ENCODE measurements at regions not wholly inside any gene's neighbourhood (a gene's known extent, or its start where the extent isn't known, plus 50 kb on each side); places are given as distances from the start of the nearest gene placed in this dataset.

GRCh38 chr4:89586318-89586717 lies 250.6 kb downstream of the SNCA start:
- H3K4me1 ChIP-seq (ENCODE audit: low read length): no peaks in the 10 kb centered on the region
- H3K9me3 ChIP-seq (ENCODE audit: insufficient read depth, low read length): no peaks in the 10 kb centered on the region
- no peak overlapping the region for H3K9ac ChIP-seq (ENCODE audit: low read length)
- no peaks in the 10 kb centered on the region for H3K27me3 ChIP-seq (ENCODE audit: low read depth, low read length)
- no peak overlapping the region for H3K4me3 ChIP-seq (ENCODE audit: low read length)
- H3K79me2 ChIP-seq (ENCODE audit: low read length): no peaks in the 10 kb centered on the region
- no peak overlapping the region for H3K27ac ChIP-seq (ENCODE audit: low read length)
- TF ChIP-seq EZH2phosphoT487 (IDR thresholded peaks at IDR 0.05; ENCODE audit: low read depth) (no peak), CTCF (IDR thresholded peaks at IDR 0.05; ENCODE audit: low read depth, low read length) (no peak)
- H3K4me2 ChIP-seq (ENCODE audit: low read length): no peak overlapping the region
- H4K20me1 ChIP-seq (ENCODE audit: insufficient read depth, low read length): no peaks in the 10 kb centered on the region
- H2AFZ ChIP-seq (ENCODE audit: low read depth, low read length): no peak overlapping the region
- no peaks in the 10 kb centered on the region for H3K36me3 ChIP-seq (replicated peaks; ENCODE audit: low read depth, low read length)

- no peaks in the 10 kb centered on the region for H3K27me3 ChIP-seq (ENCODE audit: low read depth, low read length)
- H3K9me3 ChIP-seq (ENCODE audit: insufficient read depth, low read length): no peaks in the 10 kb centered on the region
- no peak overlapping the region for H2AFZ ChIP-seq (ENCODE audit: low read depth, low read length)
- no peak overlapping the region for H3K27ac ChIP-seq (ENCODE audit: low read length)
- no peak overlapping the region for H3K9ac ChIP-seq (ENCODE audit: low read length)
- no peaks in the 10 kb centered on the region for H3K79me2 ChIP-seq (ENCODE audit: low read length)
- H3K4me2 ChIP-seq (ENCODE audit: low read length): no peak overlapping the region
- H3K4me1 ChIP-seq (ENCODE audit: low read length): no peaks in the 10 kb centered on the region
- H3K36me3 ChIP-seq (replicated peaks; ENCODE audit: low read depth, low read length): no peaks in the 10 kb centered on the region
- TF ChIP-seq CTCF (IDR thresholded peaks at IDR 0.05; ENCODE audit: low read depth, low read length) (no peak), EZH2phosphoT487 (IDR thresholded peaks at IDR 0.05; ENCODE audit: low read depth) (no peak)
- H4K20me1 ChIP-seq (ENCODE audit: insufficient read depth, low read length): no peaks in the 10 kb centered on the region
- no peak overlapping the region for H3K4me3 ChIP-seq (ENCODE audit: low read length)
Observed at GRCh38 chr4:89582756-89583505, 254.0 kb downstream of the SNCA start.

DNA sequence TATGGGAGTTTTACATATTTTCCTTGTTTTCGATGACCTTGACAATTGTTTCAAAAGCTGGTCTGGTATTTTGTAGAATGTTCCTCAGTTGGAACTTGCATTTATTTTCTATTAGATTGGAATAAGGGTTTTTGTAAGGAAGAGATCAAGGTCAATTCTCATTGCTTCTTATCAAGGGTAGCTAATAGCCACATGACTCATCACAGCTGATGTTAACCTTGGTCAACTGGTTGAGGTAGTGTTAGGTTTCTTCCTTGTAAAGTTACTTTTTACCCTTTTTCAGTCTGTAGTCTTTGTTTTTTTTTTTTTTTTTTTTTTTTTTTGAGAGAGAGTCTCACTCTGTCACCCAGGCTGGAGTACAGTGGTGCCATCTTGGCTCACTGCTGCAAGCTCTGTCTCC lies 257.2 kb downstream of the SNCA start:
- H3K4me2 ChIP-seq (ENCODE audit: low read length): no peak overlapping the region
- H3K36me3 ChIP-seq (replicated peaks; ENCODE audit: low read depth, low read length): no peaks in the 10 kb centered on the region
- TF ChIP-seq EZH2phosphoT487 (IDR thresholded peaks at IDR 0.05; ENCODE audit: low read depth) (no peak), CTCF (IDR thresholded peaks at IDR 0.05; ENCODE audit: low read depth, low read length) (no peak)
- H3K27ac ChIP-seq (ENCODE audit: low read length): no peak overlapping the region
- H2AFZ ChIP-seq (ENCODE audit: low read depth, low read length): no peak overlapping the region
- H3K27me3 ChIP-seq (ENCODE audit: low read depth, low read length): no peaks in the 10 kb centered on the region
- no peaks in the 10 kb centered on the region for H3K4me1 ChIP-seq (ENCODE audit: low read length)
- H3K9ac ChIP-seq (ENCODE audit: low read length): no peak overlapping the region
- no peak overlapping the region for H3K4me3 ChIP-seq (ENCODE audit: low read length)
- H3K79me2 ChIP-seq (ENCODE audit: low read length): no peaks in the 10 kb centered on the region
- H3K9me3 ChIP-seq (ENCODE audit: insufficient read depth, low read length): no peaks in the 10 kb centered on the region
- H4K20me1 ChIP-seq (ENCODE audit: insufficient read depth, low read length): no peaks in the 10 kb centered on the region

- no peaks in the 10 kb centered on the region for H3K4me1 ChIP-seq (ENCODE audit: low read length)
- TF ChIP-seq CTCF (IDR thresholded peaks at IDR 0.05; ENCODE audit: low read depth, low read length): no peak
- no peak for TF ChIP-seq EZH2phosphoT487 (IDR thresholded peaks at IDR 0.05; ENCODE audit: low read depth)
- H3K27ac ChIP-seq (ENCODE audit: low read length): no peak overlapping the region
- H3K9me3 ChIP-seq (ENCODE audit: insufficient read depth, low read length): no peaks in the 10 kb centered on the region
- H2AFZ ChIP-seq (ENCODE audit: low read depth, low read length): no peak overlapping the region
- no peak overlapping the region for H3K9ac ChIP-seq (ENCODE audit: low read length)
- no peaks in the 10 kb centered on the region for H3K36me3 ChIP-seq (replicated peaks; ENCODE audit: low read depth, low read length)
- no peaks in the 10 kb centered on the region for H3K27me3 ChIP-seq (ENCODE audit: low read depth, low read length)
- no peak overlapping the region for H3K4me3 ChIP-seq (ENCODE audit: low read length)
- H3K79me2 ChIP-seq (ENCODE audit: low read length): no peaks in the 10 kb centered on the region
- no peak overlapping the region for H3K4me2 ChIP-seq (ENCODE audit: low read length)
- no peaks in the 10 kb centered on the region for H4K20me1 ChIP-seq (ENCODE audit: insufficient read depth, low read length)
Observed at GRCh38 chr4:89576246-89576645, 260.7 kb downstream of the SNCA start.
